Aorta (tissue), 5 donors: ENCODE measurements at regions not wholly inside any gene's neighbourhood (a gene's known extent, or its start where the extent isn't known, plus 50 kb on each side); places are given as distances from the start of the nearest gene placed in this dataset.

ENCODE experiments used
- ATAC-seq: fragments of 200-7000 bp; cut with Tn5 transposase; one replicate; pipeline ENCODE4 v1.9.1; 2022; ENCODE audit warnings: moderate library complexity; ENCODE audit not compliant: low FRiP score
- DNase-seq, 2 donors: peaks; one replicate each; pipeline ENCODE4 v3.0.0-alpha.2; 2020
- H3K27ac ChIP-seq, 2 donors: one replicate each; pipeline ENCODE4 v1.5.1; 2013; ENCODE audit warnings: low read length in 2 of 2, mild to moderate bottlenecking in 2 of 2, moderate library complexity in 2 of 2, control low read depth in 1 of 2, inconsistent platforms in 1 of 2, low read depth in 1 of 2
- H3K27me3 ChIP-seq, 2 donors: one replicate each; pipeline ENCODE4 v1.6.1; 2013; ENCODE audit warnings: control low read depth in 1 of 2, low read length in 1 of 2, mild to moderate bottlenecking in 1 of 2, moderate library complexity in 1 of 2; ENCODE audit not compliant: insufficient read depth in 2 of 2, control insufficient read depth in 1 of 2
- H3K36me3 ChIP-seq, 2 donors: one replicate each; pipeline ENCODE4 v1.6.1; 2013; ENCODE audit warnings: control low read depth in 1 of 2, low read length in 1 of 2, mild to moderate bottlenecking in 1 of 2; ENCODE audit not compliant: insufficient read depth in 2 of 2, control insufficient read depth in 1 of 2
- H3K4me1 ChIP-seq, 2 donors: one replicate each; pipeline ENCODE4 v1.6.1; 2013; ENCODE audit warnings: low read length in 2 of 2, control low read depth in 1 of 2, mild to moderate bottlenecking in 1 of 2, moderate library complexity in 1 of 2; ENCODE audit not compliant: insufficient read depth in 2 of 2, control insufficient read depth in 1 of 2
- H3K4me3 ChIP-seq, 2 donors: one replicate each; pipeline ENCODE4 v1.5.1; 2013; ENCODE audit warnings: low read length in 2 of 2, control low read depth in 1 of 2, mild to moderate bottlenecking in 1 of 2
- H3K9me3 ChIP-seq: one replicate; pipeline ENCODE4 v1.6.1; 2013; ENCODE audit warnings: mild to moderate bottlenecking, low read length; ENCODE audit not compliant: control insufficient read depth
- WGBS, 2 donors: extraction: QIAGEN DNeasy Blood & Tissue Kit; methylation state at CpG; one replicate each; pipeline ENCODE4 v1.1.7; 2013; 5-methylcytosine and 5-hydroxymethylcytosine counted together
- intact Hi-C, 2 donors: fragments of 100-400 bp; cut with DNase I; formaldehyde crosslinking; loops; one replicate each; pipeline versions ENCODE4 v1.14.2 to v1.15.0; 2022
- donor health status: healthy with polysubstance abuse.
- donor health status: Bipolar disorder and iron deficiency.
- donor health status: DM: no; HTN: no; CAD: no.
- donor health status: DM: no; HTN: no; CAD: no.
- donor health status: DM: yes; HTN: yes; CAD: no.

GRCh38 chr15:87805117-87805820 is 451.3 kb downstream of the NTRK3 start:
- Histone ChIP-seq H3K36me3 (no peaks in the 10 kb centered on the region), H3K9me3 (no peaks in the 10 kb centered on the region), H3K4me3 (no peak overlapping the region), H3K27me3 (no peaks in the 10 kb centered on the region), H3K4me1 (no peaks in the 10 kb centered on the region), H3K27ac (no peak overlapping the region)
- 81 to 89% methylated on average over 4 of the region's 4 CpGs for WGBS, 2 donors
- DNase-seq (no peak), ATAC-seq (no peak)
- intact Hi-C loops = no loop called here

GRCh38 chr15:87804451-87804850 is 452.1 kb downstream of the NTRK3 start:
- intact Hi-C loops = no loop called here
- no peak overlapping the region for H3K27ac ChIP-seq
- no peaks in the 10 kb centered on the region for H3K36me3 ChIP-seq
- DNase-seq = no peak
- peaks cover 0 to 2% of the 10 kb centered on the region in 2 donors for H3K27me3 ChIP-seq
- no peak overlapping the region for H3K4me3 ChIP-seq
- no peaks in the 10 kb centered on the region for H3K4me1 ChIP-seq
- no peak for ATAC-seq
- H3K9me3 ChIP-seq = no peaks in the 10 kb centered on the region

GRCh38 chr15:87799838-87800237 is 456.7 kb downstream of the NTRK3 start:
- Histone ChIP-seq H3K4me3 (no peak overlapping the region), H3K4me1 (no peaks in the 10 kb centered on the region), H3K27ac (no peak overlapping the region), H3K36me3 (no peaks in the 10 kb centered on the region), H3K27me3 (peaks cover 0 to 2% of the 10 kb centered on the region in 2 donors), H3K9me3 (peaks cover under 1% of the 10 kb centered on the region)
- DNase-seq (no peak), ATAC-seq (no peak)
- WGBS, 2 donors = 47 to 89% methylated on average over 2 of the region's 2 CpGs
- intact Hi-C loops = no loop called here

GRCh38 chr15:87799428-87799827 is 457.1 kb downstream of the NTRK3 start:
- DNase-seq (no peak), ATAC-seq (no peak)
- 95 to 96% methylated on average over 3 of the region's 3 CpGs for whole genome bisulfite sequencing, 2 donors
- H3K9me3 ChIP-seq = peaks cover 1% of the 10 kb centered on the region
- intact Hi-C loops = no loop called here
- peaks cover 0 to 2% of the 10 kb centered on the region in 2 donors for H3K27me3 ChIP-seq
- H3K27ac ChIP-seq = no peak overlapping the region
- no peaks in the 10 kb centered on the region for H3K36me3 ChIP-seq
- no peak overlapping the region for H3K4me3 ChIP-seq
- no peaks in the 10 kb centered on the region for H3K4me1 ChIP-seq

GRCh38 chr15:87793725-87794124 is 462.8 kb downstream of the NTRK3 start:
- Histone ChIP-seq H3K27me3 (no peaks in the 10 kb centered on the region), H3K4me1 (no peaks in the 10 kb centered on the region), H3K4me3 (no peak overlapping the region), H3K9me3 (peaks cover 3% of the 10 kb centered on the region), H3K36me3 (no peaks in the 10 kb centered on the region), H3K27ac (no peak overlapping the region)
- WGBS, 2 donors = 97 to 98% methylated on average over 4 of the region's 4 CpGs
- intact Hi-C loops = no loop called here
- no peak for ATAC-seq
- no peak for DNase-seq

- 65 to 83% methylated on average over 6 of the region's 6 CpGs for WGBS, 2 donors
- intact Hi-C loops = no loop called here
- no peak for DNase-seq
Observed at GRCh38 chr15:87792250-87793040, 464.1 kb downstream of the NTRK3 start.

GRCh38 chr15:87781959-87782625 is 474.4 kb downstream of the NTRK3 start:
- no peak for DNase-seq

More at GRCh38 chr15:87792250-87793040, 464.1 kb downstream of the NTRK3 start:
- Histone ChIP-seq H3K36me3 (no peaks in the 10 kb centered on the region), H3K4me3 (no peak overlapping the region), H3K4me1 (no peaks in the 10 kb centered on the region), H3K27me3 (no peaks in the 10 kb centered on the region), H3K9me3 (peaks cover 3% of the 10 kb centered on the region), H3K27ac (no peak overlapping the region)
- ATAC-seq = no peak

GRCh38 chr15:87779746-87780145 is 476.8 kb downstream of the NTRK3 start:
- ATAC-seq = no peak
- Histone ChIP-seq H3K4me1 (no peaks in the 10 kb centered on the region), H3K4me3 (no peak overlapping the region), H3K36me3 (no peaks in the 10 kb centered on the region), H3K9me3 (peaks cover 3% of the 10 kb centered on the region), H3K27ac (no peak overlapping the region), H3K27me3 (no peaks in the 10 kb centered on the region)
- DNase-seq = no peak
- 95 to 97% methylated on average over 5 of the region's 5 CpGs for WGBS, 2 donors
- intact Hi-C loops = no loop called here

More at GRCh38 chr15:87781959-87782625, 474.4 kb downstream of the NTRK3 start:
- Histone ChIP-seq H3K27ac (no peak overlapping the region), H3K36me3 (no peaks in the 10 kb centered on the region), H3K27me3 (no peaks in the 10 kb centered on the region), H3K4me1 (no peaks in the 10 kb centered on the region), H3K4me3 (no peak overlapping the region), H3K9me3 (peaks cover 3% of the 10 kb centered on the region)
- intact Hi-C loops = no loop called here
- WGBS, 2 donors = 60 to 62% methylated on average over 5 of the region's 5 CpGs
- ATAC-seq = no peak
